NCI-H1105 treated with DMSO at 0.1 percent for 48 hours (cell line): ENCODE measurements at regions not wholly inside any gene's neighbourhood (a gene's known extent, or its start where the extent isn't known, plus 50 kb on each side); places are given as distances from the start of the nearest gene placed in this dataset.
"Not testable (repeated sequence)": the region's sequence is repeated elsewhere in the genome, so short reads cannot be mapped to it uniquely, and the experiment has no call there.

Source experiments
- DNase-seq: peaks from one replicate; lab custom pipeline; 2025; lab: John Stamatoyannopoulos, UW

- no peak for DNase-seq
These were observed 197.4 kb downstream of the DUSP6 start for GRCh38 chr12:89154743-89155499.

DNA sequence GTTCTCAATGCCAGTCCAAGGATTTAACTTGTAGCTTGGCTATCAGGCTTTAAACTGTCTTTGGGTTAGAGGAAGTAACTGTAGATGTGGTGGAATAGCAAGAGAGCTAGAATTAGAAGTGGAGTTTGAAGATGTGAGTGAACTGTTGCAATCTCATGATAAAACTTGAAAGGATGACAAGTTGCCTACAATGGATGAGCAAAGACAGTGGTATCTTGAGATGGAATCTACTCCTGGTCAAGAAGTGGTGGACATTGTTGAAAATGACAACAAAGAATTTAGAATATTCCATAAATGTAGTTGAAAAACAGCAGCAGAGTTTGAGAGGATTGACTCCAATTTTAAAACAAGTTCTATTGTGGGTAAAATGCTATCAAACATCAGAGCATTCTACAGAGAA lies 199.0 kb downstream of the DUSP6 start:
- DNase-seq, result no peak

GRCh38 chr12:89151536-89151935 lies 200.8 kb downstream of the DUSP6 start:
- no peak for DNase-seq

- DNase-seq, result not testable (repeated sequence)
These were observed 201.5 kb downstream of the DUSP6 start for GRCh38 chr12:89150789-89151188.

DNA sequence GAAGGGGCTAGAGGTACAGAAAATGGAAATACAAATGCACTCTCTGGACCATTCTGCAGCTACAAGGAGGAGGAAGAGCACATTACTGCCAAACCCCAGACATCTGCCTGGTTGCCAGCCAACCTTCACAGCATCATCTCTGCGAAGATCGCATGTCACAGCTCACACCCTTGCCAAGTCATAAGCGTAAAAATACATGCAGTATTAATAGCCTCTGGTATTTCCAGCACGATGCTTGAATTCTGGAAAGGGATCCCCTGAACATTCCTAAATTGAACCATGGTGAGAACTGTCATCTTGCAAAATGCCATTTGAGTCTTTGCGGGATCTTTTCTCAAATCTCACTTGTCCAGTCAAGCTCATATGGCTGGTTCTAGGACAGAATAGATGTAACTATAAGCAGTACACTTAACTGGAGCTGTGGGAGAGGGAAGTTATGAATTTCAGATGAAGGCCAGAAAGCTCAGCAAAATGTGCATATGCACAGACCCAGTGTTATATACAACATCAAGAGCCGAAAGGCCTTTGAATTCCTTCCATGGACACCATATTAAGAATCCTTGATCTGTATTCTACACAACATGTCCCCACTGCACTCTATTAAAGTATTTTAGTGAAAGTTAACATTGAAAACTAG lies 211.6 kb downstream of the DUSP6 start:
- peak; percentile 41 for DNase-seq

DNA sequence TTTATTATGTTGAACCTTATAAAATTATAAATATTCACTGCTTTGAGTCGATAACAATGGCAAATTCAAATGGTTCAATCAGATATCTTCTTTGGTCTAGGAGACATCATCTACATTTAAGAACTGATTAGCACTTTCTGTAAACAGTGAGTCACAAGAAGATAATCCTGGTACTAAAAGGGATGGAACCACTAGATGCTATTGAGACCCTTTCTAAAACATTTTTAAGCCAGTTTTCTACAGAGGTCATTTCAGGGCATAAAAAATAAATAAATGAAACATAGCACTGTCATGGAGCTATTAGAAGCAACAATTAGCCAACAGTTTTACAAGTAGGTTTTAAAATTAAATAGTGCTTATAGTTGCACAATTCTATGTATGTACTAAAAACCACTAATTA lies 212.2 kb downstream of the DUSP6 start:
- DNase-seq, result peak; percentile 22

GRCh38 chr12:89139390-89139789 lies 212.9 kb downstream of the DUSP6 start:
- no peak for DNase-seq

- no peak for DNase-seq
These were observed 214.1 kb downstream of the DUSP6 start for GRCh38 chr12:89138048-89138852.

DNA sequence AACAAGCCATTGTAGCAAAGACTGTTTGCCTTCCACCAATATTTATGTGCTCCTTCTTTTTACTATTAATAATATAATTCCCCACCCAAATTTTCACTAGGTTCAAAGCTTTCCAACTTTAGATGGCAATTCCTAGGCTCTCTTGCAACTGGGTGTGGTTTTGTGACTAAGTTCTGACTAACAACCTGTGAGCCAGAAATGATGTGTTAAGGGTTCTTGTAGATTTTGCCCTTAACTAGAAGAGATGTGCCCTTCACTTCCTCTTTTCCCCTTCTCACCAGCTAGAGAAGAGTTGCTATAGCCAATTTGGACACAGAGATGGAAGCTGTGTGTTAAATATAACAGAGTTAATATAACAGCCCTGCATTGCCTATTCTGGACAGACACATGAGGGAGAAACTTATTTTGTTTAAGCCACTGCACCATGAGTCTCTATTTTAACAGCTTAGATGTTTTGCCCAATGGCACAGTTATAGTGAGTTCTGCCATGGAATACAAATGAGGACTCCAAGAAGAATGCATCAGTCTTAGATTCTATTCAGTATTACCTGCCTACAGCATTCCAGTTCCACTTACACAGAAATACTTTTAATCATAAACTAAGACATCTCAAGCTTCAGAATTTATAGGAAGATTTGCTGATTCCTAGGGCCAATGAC lies 216.2 kb downstream of the DUSP6 start:
- no peak for DNase-seq

- DNase-seq, result no peak
These were observed 218.0 kb downstream of the DUSP6 start for GRCh38 chr12:89134213-89134770.

GRCh38 chr12:89129167-89129870 lies 223.0 kb downstream of the DUSP6 start:
- peak; percentile 37 for DNase-seq

DNA sequence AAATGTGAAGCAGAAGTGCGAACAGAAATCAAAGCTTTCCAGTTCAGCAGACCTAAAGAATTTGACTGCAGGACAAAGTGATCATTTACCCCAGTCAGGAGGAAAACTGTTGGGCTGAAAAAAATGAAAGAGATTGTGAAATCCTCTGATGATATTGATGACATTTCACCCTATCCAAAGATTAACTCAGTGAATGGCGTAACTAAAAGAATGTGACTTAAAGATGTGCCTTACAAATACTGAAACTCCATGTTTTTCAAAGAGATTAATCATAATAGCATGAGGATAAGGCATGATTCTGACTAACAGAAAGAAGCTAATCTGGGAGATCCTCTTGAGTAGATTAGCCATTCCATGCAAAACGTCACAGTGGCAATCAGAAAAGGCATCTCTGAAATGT lies 225.6 kb downstream of the DUSP6 start:
- DNase-seq, result no peak

DNA sequence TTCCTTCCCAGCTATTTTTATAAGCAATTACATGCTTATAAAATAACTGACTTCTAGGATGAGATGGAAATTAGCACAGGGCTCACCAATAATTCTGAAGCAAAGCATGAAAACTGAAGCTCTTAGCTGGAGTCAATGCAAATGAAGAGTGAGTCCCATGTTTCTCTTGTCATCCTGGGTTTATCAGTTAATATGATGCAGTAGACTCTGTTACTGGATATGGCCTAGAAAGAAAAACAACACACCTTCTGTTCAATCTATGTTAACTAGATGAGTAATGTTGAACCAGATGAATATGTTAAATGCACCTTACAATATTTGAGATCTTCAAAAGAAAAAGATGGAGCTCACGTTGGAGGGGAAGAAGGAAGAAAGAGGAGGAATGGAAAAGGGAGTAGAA lies 229.4 kb downstream of the DUSP6 start:
- DNase-seq, result no peak

DNA sequence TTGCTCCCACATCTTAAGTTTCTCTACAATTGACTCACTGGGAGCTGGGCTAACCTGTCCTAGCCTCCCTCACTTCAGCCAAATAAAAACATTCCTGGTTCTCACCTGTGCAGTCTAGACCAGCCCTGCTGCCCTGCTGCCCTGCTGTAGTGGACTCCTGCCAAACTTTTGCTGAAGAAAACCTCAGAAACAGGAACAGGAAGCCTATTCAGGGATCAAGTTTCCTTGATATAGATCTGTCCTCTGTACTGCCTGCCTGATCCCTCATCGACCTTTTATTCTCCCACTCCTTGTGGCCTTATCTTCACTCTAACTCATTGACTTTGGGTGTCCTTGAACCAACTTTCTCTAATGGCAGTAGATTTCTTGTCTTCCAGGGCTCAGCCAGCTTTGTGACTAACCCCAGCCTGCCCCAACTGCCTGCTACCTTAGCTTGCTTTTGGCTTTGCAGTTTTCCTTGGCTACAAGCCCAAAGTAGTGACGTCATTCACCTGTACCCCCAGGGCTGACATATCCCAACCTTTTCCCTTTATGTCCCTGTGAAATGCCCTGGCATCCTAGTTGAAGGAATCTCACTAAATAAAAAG lies 234.8 kb downstream of the DUSP6 start:
- DNase-seq, result peak; percentile 8

- DNase-seq, result no peak
These were observed 240.3 kb downstream of the DUSP6 start for GRCh38 chr12:89111964-89112363.

DNA sequence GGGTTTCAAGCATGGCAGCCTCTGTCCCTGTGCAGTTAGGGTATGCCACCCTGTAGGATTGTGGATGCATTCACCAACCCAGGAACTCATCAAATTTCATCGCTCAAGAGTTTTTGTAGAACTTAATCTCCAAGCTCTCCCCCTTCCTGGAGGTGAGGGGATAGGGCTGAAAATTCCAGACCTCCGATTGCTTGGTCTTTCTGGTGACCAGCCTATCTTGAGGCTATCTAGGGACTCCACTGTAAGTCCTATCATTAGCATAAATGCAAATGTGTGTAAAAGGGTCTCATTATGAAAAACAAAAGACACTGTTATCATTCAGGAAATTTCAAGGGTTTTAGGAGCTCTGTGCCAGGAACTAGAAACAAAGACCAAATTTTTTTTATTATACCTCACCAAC lies 244.0 kb downstream of the DUSP6 start:
- no peak for DNase-seq

DNA sequence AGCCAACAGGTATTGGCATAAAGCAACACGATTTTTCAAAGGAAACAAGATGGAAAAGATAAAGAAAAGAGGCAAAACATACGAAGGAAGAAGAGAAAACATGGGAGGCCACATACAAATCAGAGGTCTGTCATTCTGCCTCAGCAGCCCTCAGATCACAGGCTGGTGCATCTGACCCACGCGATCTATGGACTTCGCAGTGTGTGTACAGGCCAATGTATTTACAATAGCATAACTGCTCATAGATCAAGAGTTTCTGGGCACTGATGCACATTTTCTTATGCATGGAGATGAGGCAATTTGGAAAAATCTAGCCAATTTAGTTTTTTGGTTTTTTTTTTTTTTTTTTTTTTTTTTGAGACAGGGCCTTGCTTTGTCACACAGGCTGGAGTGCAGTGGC lies 245.4 kb downstream of the DUSP6 start:
- DNase-seq, result no peak

- DNase-seq, result no peak
These were observed 247.1 kb downstream of the DUSP6 start for GRCh38 chr12:89105243-89105642.

DNA sequence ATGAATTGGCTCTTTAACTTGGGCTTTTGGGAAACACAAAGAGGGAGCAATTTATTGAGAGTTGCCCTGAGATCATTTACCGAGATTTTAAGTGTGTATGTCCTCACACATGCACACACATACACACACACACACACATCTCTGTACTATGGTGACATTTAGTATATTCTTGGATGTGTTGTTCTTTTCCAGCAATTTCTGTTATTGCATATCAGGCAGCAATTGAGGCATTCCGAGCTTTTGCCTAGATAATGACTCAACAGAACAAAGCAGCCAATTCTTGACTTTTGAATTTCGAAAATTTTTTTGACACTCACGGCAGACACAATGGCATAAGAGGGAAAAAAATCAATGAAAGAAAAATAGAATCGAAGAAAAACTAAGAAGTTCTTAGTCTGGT lies 248.5 kb downstream of the DUSP6 start:
- DNase-seq, result no peak

- no peak for DNase-seq
These were observed 250.9 kb downstream of the DUSP6 start for GRCh38 chr12:89101440-89101839.
